Motor neuron (in vitro differentiated cells): ENCODE measurements at regions not wholly inside any gene's neighbourhood (a gene's known extent, or its start where the extent isn't known, plus 50 kb on each side); places are given as distances from the start of the nearest gene placed in this dataset.
A peak's percentile ranks its signal among the peaks of the same experiment; 100 is the strongest.

Experiments used
- ATAC-seq, 8 experiments: fragments of 200-7000 bp; cut with Tn5 transposase; replicated peaks in 6 of 8; 2 replicates each; pipeline ENCODE4 v1.8.0; 2021; ENCODE audit warnings: mild to moderate bottlenecking in 8 of 8, moderate library complexity in 8 of 8
- H3K27ac ChIP-seq, 2 donors: fragments of 250-450 bp; sonication (Bioruptor Pico); 2 replicates each; pipeline ENCODE4 v1.9.0; 2021; ENCODE audit warnings: antibody characterized with exemption in 2 of 2, mild to moderate bottlenecking in 2 of 2, moderate library complexity in 1 of 2
- H3K4me1 ChIP-seq, 2 donors: fragments of 250-450 bp; sonication (Bioruptor Pico); replicated peaks in 1 of 2; 2 replicates each; pipeline ENCODE4 v1.6.1; 2021; ENCODE audit warnings: antibody characterized with exemption in 2 of 2, mild to moderate bottlenecking in 2 of 2, moderate library complexity in 1 of 2
- H3K4me3 ChIP-seq, 5 donors: fragments of 250-450 bp; sonication (Bioruptor Pico); 2 replicates each; pipeline ENCODE4 v1.9.0; 2021; ENCODE audit warnings: antibody characterized with exemption in 5 of 5, mild to moderate bottlenecking in 5 of 5, moderate library complexity in 4 of 5
- WGBS, 10 experiments: fragments of 450-650 bp; shearing (Covaris generic); methylation state at CpG; one replicate each; pipeline ENCODE4 v1.0.0; 2022; 5-methylcytosine and 5-hydroxymethylcytosine counted together
- in situ Hi-C, 9 experiments: fragments of 400-800 bp; cut with MboI; loops; one replicate each; pipeline ENCODE4 v1.15.0; 2021; ENCODE audit warnings: low sequenced_read_pairs in 9 of 9, low pct_unique_long_range_greater_than_20kb in 2 of 9; ENCODE audit not compliant: unreplicated experiment in 9 of 9

GRCh38 chr10:133035952-133036351, 51.8 kb upstream of the ADGRA1 start:
- Histone ChIP-seq H3K4me1 (peaks cover 16 to 22% of the 10 kb centered on the region in 2 donors), H3K4me3 (no peak overlapping the region), H3K27ac (no peak overlapping the region)
- 20 to 100% (median 82%) methylated on average over 1 to 8 of the region's 10 CpGs; no CpG with 5 or more reads in 1 of the 10 experiments for WGBS, 10 experiments
- no peak for ATAC-seq
- in situ Hi-C loops: no loop called here

- no peak overlapping the region for H3K27ac ChIP-seq
- 14 to 100% (median 81%) methylated on average over 1 to 5 of the region's 10 CpGs; no CpG with 5 or more reads in 5 of the 10 experiments for WGBS, 10 experiments
- no peak for ATAC-seq
- H3K4me3 ChIP-seq: no peak overlapping the region
- peaks cover 18 to 24% of the 10 kb centered on the region in 2 donors for H3K4me1 ChIP-seq
- in situ Hi-C loops: no loop called here
Observed at GRCh38 chr10:133034762-133035161, 53.0 kb upstream of the ADGRA1 start.

GRCh38 chr10:133034092-133034491, 53.6 kb upstream of the ADGRA1 start:
- Histone ChIP-seq H3K27ac (no peak overlapping the region), H3K4me1 (peaks cover 13 to 21% of the 10 kb centered on the region in 2 donors), H3K4me3 (no peak overlapping the region)
- peak in 2 of 8 experiments; percentile 44 to 54 for ATAC-seq
- in situ Hi-C loops: no loop called here
- WGBS, 10 experiments: 31 to 100% (median 83%) methylated on average over 1 to 7 of the region's 10 CpGs; no CpG with 5 or more reads in 4 of the 10 experiments

GRCh38 chr10:133033742-133034048, 54.0 kb upstream of the ADGRA1 start:
- in situ Hi-C loops: no loop called here
- WGBS, 10 experiments: 30 to 94% (median 78%) methylated on average over 2 to 7 of the region's 11 CpGs; no CpG with 5 or more reads in 6 of the 10 experiments
- no peak for ATAC-seq
- H3K4me1 ChIP-seq: peaks cover 13 to 19% of the 10 kb centered on the region in 2 donors
- no peak overlapping the region for H3K4me3 ChIP-seq
- H3K27ac ChIP-seq: no peak overlapping the region

DNA sequence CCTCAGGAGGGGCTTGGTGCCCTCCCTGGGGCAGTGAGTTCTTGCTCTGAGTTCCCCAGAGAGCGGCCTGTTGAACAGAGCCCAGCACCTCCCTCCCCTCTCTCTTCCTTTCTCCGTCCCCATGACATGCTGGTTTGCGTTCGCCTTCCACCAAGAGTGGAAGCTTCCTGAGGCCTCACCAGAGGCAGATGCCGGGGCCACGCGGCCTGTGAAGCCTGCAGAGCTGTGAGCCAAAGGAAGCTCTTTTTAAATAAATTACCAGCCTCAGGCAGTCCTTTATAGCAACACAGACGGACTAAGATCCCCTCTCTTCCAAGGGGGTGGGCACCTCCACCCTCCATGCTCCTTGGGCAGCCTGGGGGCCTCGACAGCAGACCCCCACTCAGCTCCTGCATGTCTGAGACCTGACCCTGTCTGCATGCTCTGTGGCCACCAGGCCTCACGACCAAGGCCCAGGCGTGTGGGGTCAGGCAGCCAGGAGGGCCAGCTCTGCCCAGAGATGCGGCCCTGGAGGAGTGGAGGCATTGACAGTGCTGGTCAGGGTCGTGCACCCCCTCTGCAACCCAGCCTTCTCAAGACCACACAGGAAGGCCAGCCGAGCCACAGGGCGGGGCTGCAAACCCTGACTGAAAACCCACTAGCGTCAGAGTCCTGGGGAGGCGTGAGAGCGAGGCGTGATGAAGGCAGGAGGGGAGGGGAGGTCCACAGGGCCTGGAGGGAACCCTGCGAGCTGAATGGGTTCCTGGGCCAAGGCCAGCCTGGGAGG, 54.6 kb upstream of the ADGRA1 start:
- WGBS, 10 experiments: 60 to 80% (median 80%) methylated on average over 3 to 7 of the region's 20 CpGs; no CpG with 5 or more reads in 7 of the 10 experiments
- no peak for ATAC-seq
- Histone ChIP-seq H3K27ac (no peak overlapping the region), H3K4me3 (no peak overlapping the region), H3K4me1 (peaks cover 10 to 19% of the 10 kb centered on the region in 2 donors)
- in situ Hi-C loops: no loop called here

GRCh38 chr10:133032231-133032630, 55.5 kb upstream of the ADGRA1 start:
- Histone ChIP-seq H3K27ac (no peak overlapping the region), H3K4me1 (peaks cover 9 to 22% of the 10 kb centered on the region in 2 donors), H3K4me3 (no peak overlapping the region)
- ATAC-seq: no peak
- in situ Hi-C loops: no loop called here
- 80 to 86% methylated on average over 1 of the region's 13 CpGs; no CpG with 5 or more reads in 8 of the 10 experiments for WGBS, 10 experiments

DNA sequence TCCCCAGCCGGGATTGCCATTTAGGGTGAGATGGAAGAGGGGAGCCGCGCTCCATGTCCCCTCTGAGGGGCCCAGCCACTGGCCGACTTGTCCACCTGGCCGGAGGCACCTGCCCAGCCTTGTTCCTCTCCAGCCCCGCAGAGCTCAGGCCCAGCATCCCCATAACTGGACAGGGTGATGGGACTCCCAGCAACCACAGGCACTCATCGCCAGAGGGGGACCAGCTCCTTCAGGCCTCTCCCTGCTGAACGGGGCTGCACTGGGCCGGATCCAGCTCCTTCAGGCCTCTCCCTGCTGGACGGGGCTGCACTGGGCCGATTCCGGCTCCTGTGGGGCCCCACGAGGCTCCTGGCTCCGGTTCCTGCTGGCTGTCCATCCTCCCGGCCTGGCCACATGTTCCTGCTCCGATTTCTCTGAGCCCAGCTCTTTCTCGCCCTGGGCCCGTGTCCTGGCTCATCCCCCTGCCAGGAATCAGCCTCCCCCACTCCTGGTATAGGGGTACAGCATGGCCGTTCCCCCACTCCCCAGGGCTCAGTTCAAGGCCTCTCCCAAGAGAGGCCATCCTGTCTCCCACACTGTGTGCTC, 56.1 kb upstream of the ADGRA1 start:
- H3K27ac ChIP-seq: no peak overlapping the region
- peaks cover 9 to 22% of the 10 kb centered on the region in 2 donors for H3K4me1 ChIP-seq
- in situ Hi-C loops: no loop called here
- ATAC-seq: no peak
- H3K4me3 ChIP-seq: no peak overlapping the region
- 43 to 100% (median 80%) methylated on average over 1 to 7 of the region's 19 CpGs; no CpG with 5 or more reads in 6 of the 10 experiments for WGBS, 10 experiments

- ATAC-seq: peak in 5 of 8 experiments; percentile 76 to 91 (median 78)
Observed at GRCh38 chr10:133030781-133031180, 56.9 kb upstream of the ADGRA1 start.

GRCh38 chr10:133030126-133030525, 57.6 kb upstream of the ADGRA1 start:
- no peak overlapping the region for H3K4me3 ChIP-seq
- peaks cover 9 to 22% of the 10 kb centered on the region in 2 donors for H3K4me1 ChIP-seq
- H3K27ac ChIP-seq: no peak overlapping the region
- in situ Hi-C loops: no loop called here
- ATAC-seq: no peak
- 0 to 100% (median 69%) methylated on average over 1 to 3 of the region's 23 CpGs; no CpG with 5 or more reads in 6 of the 10 experiments for WGBS, 10 experiments

More at GRCh38 chr10:133030781-133031180, 56.9 kb upstream of the ADGRA1 start:
- Histone ChIP-seq H3K4me3 (no peak overlapping the region), H3K4me1 (peaks cover 9 to 22% of the 10 kb centered on the region in 2 donors), H3K27ac (no peak overlapping the region)
- in situ Hi-C loops: no loop called here
- 0 to 70% (median 7%) methylated on average over 1 to 25 of the region's 28 CpGs; no CpG with 5 or more reads in 4 of the 10 experiments for WGBS, 10 experiments

DNA sequence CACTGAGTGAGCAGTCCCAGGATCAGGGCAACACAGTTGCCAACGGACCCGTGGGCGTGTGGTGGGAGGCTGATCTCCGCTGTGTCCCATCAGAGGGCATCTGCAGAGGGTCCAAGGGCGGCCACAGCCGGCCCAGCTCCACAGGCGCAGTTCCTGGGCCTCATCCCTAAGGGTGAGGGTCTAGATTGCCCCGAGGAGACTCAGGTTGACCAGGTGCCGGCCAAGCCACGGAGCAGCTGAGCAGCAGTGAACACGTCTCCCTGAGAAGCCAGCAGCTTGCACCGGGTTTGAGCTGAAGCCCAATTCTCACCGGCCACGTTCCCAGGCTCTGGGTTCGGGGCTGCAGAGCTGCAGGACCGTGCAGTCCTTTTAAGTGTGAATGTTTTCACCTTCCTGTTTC, 58.8 kb upstream of the ADGRA1 start:
- in situ Hi-C loops: no loop called here
- H3K4me3 ChIP-seq: no peak overlapping the region
- 0 to 100% (median 80%) methylated on average over 2 to 3 of the region's 16 CpGs; no CpG with 5 or more reads in 7 of the 10 experiments for WGBS, 10 experiments
- H3K27ac ChIP-seq: no peak overlapping the region
- ATAC-seq: no peak
- H3K4me1 ChIP-seq: peaks cover 14 to 33% of the 10 kb centered on the region in 2 donors

GRCh38 chr10:133028158-133028557, 59.6 kb upstream of the ADGRA1 start:
- Histone ChIP-seq H3K27ac (no peak overlapping the region), H3K4me1 (peaks cover 14 to 33% of the 10 kb centered on the region in 2 donors), H3K4me3 (no peak overlapping the region)
- in situ Hi-C loops: no loop called here
- ATAC-seq: no peak
- no CpG with 5 or more reads among the region's 1 CpG for WGBS, 10 experiments

- Histone ChIP-seq H3K4me3 (no peak overlapping the region), H3K27ac (no peak overlapping the region), H3K4me1 (peaks cover 19 to 38% of the 10 kb centered on the region in 2 donors)
- in situ Hi-C loops: no loop called here
- WGBS, 10 experiments: 20 to 81% (median 50%) methylated on average over 1 to 12 of the region's 13 CpGs; no CpG with 5 or more reads in 6 of the 10 experiments
- ATAC-seq: no peak
Observed at GRCh38 chr10:133027482-133027881, 60.2 kb upstream of the ADGRA1 start.

DNA sequence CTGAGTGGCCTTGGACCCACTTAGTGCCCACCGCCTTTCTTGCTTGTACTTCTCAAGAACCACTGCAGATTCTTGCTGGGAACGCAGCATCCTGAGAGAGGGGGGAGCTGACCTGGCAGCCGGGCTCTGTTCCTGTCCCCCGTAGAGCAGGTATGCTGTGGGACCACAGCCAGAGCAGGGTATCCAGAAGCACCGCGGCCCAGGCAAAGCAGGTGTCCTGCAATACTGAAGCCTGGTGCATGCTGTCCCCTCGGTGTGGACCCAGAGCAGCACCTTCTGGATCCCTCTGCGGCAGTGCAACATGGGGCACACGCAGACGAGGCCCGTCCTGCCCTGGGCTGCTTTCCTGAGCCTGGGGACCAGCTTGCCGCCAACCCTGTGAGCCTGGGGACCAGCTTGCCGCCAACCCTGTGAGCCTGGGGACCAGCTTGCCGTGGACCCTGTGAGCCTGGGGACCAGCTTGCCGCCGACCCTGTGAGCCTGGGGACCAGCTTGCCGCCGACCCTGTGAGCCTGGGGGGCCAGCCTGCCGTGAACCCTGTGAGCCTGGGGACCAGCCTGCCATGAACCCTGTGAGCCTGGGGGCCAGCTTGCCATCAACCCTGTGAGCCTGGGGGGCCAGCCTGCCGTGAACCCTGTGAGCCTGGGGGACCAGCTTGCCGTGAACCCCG, 60.9 kb upstream of the ADGRA1 start:
- in situ Hi-C loops: no loop called here
- no peak overlapping the region for H3K4me3 ChIP-seq
- H3K4me1 ChIP-seq: peaks cover 20 to 43% of the 10 kb centered on the region in 2 donors
- 70 to 100% (median 100%) methylated on average over 1 to 3 of the region's 22 CpGs; no CpG with 5 or more reads in 7 of the 10 experiments for WGBS, 10 experiments
- ATAC-seq: no peak
- H3K27ac ChIP-seq: no peak overlapping the region
